ENCODE measurements at regions not wholly inside any gene's neighbourhood (a gene's known extent, or its start where the extent isn't known, plus 50 kb on each side); places are given as distances from the start of the nearest gene placed in this dataset.

DNA sequence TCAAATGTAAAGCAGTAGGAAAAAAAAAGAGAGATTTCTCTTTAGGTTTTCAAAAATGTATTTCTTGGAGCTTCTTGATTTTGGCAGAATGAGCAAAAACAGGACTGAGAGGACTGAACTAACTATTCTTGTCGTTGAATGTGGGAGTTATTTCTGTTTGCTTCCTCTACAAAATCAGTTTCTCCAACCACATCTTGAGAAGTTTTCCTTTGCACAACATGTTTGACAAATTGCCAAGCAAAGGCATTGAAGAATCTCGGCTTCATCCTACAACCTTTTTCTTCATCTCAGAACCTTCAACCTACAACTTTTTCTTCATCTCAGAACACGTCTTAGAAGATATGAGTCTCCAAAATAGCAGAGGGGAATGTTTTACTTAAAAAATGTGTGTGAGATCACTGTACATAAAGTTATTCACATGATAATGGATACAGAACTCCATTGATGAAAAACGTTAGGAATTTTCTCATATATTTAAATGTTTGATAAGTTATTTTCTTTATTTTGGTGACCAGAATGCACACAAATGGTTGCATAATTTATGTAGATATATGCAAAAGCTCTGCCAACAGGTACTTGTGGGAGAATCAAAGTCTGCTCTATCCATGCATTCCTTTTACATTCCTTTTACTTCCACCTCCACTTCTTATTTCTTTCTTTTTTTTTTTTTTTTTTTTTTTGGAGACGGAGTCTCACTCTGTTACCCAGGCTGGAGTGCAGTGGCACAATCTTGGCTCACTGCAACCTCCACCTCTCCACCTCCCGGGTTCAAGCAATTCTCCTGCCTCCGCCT is 370.0 kb downstream of the KCNJ2 start:
- no peak for TF ChIP-seq EZH2phosphoT487 (IDR thresholded peaks at IDR 0.05; ENCODE audit: borderline replicate concordance)
- TF ChIP-seq, protein P1, sequence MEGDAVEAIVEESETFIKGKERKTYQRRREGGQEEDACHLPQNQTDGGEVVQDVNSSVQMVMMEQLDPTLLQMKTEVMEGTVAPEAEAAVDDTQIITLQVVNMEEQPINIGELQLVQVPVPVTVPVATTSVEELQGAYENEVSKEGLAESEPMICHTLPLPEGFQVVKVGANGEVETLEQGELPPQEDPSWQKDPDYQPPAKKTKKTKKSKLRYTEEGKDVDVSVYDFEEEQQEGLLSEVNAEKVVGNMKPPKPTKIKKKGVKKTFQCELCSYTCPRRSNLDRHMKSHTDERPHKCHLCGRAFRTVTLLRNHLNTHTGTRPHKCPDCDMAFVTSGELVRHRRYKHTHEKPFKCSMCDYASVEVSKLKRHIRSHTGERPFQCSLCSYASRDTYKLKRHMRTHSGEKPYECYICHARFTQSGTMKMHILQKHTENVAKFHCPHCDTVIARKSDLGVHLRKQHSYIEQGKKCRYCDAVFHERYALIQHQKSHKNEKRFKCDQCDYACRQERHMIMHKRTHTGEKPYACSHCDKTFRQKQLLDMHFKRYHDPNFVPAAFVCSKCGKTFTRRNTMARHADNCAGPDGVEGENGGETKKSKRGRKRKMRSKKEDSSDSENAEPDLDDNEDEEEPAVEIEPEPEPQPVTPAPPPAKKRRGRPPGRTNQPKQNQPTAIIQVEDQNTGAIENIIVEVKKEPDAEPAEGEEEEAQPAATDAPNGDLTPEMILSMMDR (conservative IDR thresholded peaks at IDR 0.05; ENCODE audit: low read length), result no peak

DNA sequence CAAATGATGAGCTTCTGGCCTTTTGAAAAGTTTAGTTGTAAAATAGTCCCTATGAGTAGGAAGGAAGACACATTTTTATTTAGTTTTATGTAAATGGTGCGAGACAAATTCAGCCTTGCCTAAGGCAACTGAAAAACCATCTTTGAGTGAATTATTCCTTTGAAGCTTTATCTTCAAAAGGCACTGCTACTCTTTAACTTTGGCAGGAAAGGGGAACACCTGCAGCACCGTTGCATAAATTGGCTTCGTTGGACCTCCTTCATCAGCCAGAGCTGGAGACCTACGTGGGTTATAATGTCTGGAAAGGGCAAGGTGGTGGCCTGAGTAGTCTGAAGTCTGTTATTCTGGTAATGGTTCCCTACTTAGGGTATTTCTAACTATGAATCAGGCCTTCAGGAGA is 373.5 kb downstream of the KCNJ2 start:
- Histone ChIP-seq H3K4me2 (ENCODE audit: low read depth, low read length, poor library complexity, severe bottlenecking) (no peak overlapping the region), H2AFZ (ENCODE audit: low read length) (no peak overlapping the region), H3K4me1 (ENCODE audit: insufficient read depth, low read length, poor library complexity, severe bottlenecking) (no peaks in the 10 kb centered on the region), H4K20me1 (ENCODE audit: insufficient read depth, low read length, poor library complexity, severe bottlenecking) (no peaks in the 10 kb centered on the region), H3K4me3 (ENCODE audit: low read length, poor library complexity, severe bottlenecking) (no peak overlapping the region), H3K27me3 (ENCODE audit: insufficient read depth, low read length, poor library complexity, severe bottlenecking) (no peaks in the 10 kb centered on the region), H3K36me3 (ENCODE audit: insufficient read depth, low read length) (no peaks in the 10 kb centered on the region), H3K9me3 (ENCODE audit: insufficient read depth, low read depth, low read length) (no peaks in the 10 kb centered on the region), H3K9ac (ENCODE audit: low read depth, low read length, poor library complexity, severe bottlenecking) (no peak overlapping the region), H3K79me2 (ENCODE audit: insufficient read depth, low read length) (no peaks in the 10 kb centered on the region), H3F3A (ENCODE audit: low read depth) (no peaks in the 10 kb centered on the region), H3K9me2 (replicated peaks; ENCODE audit: low read depth, low read length) (no peaks in the 10 kb centered on the region)
- TF ChIP-seq, protein P1 (conservative IDR thresholded peaks at IDR 0.05; ENCODE audit: low read length), result no peak
- TF ChIP-seq EZH2phosphoT487 (IDR thresholded peaks at IDR 0.05; ENCODE audit: borderline replicate concordance), result no peak

More for the DNA sequence above, 370.0 kb downstream of the KCNJ2 start:
- Histone ChIP-seq H3K36me3 (ENCODE audit: insufficient read depth, low read length) (no peaks in the 10 kb centered on the region), H3F3A (ENCODE audit: low read depth) (no peaks in the 10 kb centered on the region), H3K4me1 (ENCODE audit: insufficient read depth, low read length, poor library complexity, severe bottlenecking) (no peaks in the 10 kb centered on the region), H3K9me3 (ENCODE audit: insufficient read depth, low read depth, low read length) (no peaks in the 10 kb centered on the region), H4K20me1 (ENCODE audit: insufficient read depth, low read length, poor library complexity, severe bottlenecking) (no peaks in the 10 kb centered on the region), H3K9ac (ENCODE audit: low read depth, low read length, poor library complexity, severe bottlenecking) (no peak overlapping the region), H3K9me2 (replicated peaks; ENCODE audit: low read depth, low read length) (no peaks in the 10 kb centered on the region), H3K79me2 (ENCODE audit: insufficient read depth, low read length) (no peaks in the 10 kb centered on the region), H3K4me2 (ENCODE audit: low read depth, low read length, poor library complexity, severe bottlenecking) (no peak overlapping the region), H3K27me3 (ENCODE audit: insufficient read depth, low read length, poor library complexity, severe bottlenecking) (no peaks in the 10 kb centered on the region), H3K4me3 (ENCODE audit: low read length, poor library complexity, severe bottlenecking) (no peak overlapping the region), H2AFZ (ENCODE audit: low read length) (no peak overlapping the region)

DNA sequence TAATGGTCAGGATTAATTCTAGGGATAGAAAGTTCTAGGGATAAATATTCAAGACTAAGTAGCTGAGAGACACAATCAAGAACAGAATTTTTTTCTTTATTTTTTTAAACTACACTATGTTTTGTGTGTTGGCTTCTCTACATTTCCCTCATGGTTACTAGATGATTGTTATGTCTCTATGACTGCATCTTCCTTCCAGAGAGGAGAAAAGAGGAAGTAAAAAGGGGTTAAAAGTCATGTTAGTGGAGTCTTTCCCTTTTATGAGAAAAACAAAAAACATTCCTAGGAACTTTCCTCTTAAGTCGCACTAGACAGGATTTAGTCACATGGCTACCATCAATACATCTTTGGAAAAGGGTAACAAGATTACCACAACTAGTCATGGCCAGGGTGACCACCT is 375.0 kb downstream of the KCNJ2 start:
- TF ChIP-seq, protein P1 (conservative IDR thresholded peaks at IDR 0.05; ENCODE audit: low read length), result no peak
- TF ChIP-seq EZH2phosphoT487 (IDR thresholded peaks at IDR 0.05; ENCODE audit: borderline replicate concordance), result no peak
- no peak overlapping the region for H3K9ac ChIP-seq (ENCODE audit: low read depth, low read length, poor library complexity, severe bottlenecking)
- H4K20me1 ChIP-seq (ENCODE audit: insufficient read depth, low read length, poor library complexity, severe bottlenecking), result no peaks in the 10 kb centered on the region
- H3K9me2 ChIP-seq (replicated peaks; ENCODE audit: low read depth, low read length), result no peaks in the 10 kb centered on the region
- no peaks in the 10 kb centered on the region for H3F3A ChIP-seq (ENCODE audit: low read depth)
- no peak overlapping the region for H2AFZ ChIP-seq (ENCODE audit: low read length)
- H3K4me2 ChIP-seq (ENCODE audit: low read depth, low read length, poor library complexity, severe bottlenecking), result no peak overlapping the region
- no peaks in the 10 kb centered on the region for H3K79me2 ChIP-seq (ENCODE audit: insufficient read depth, low read length)
- H3K36me3 ChIP-seq (ENCODE audit: insufficient read depth, low read length), result no peaks in the 10 kb centered on the region
- H3K9me3 ChIP-seq (ENCODE audit: insufficient read depth, low read depth, low read length), result no peaks in the 10 kb centered on the region
- H3K27me3 ChIP-seq (ENCODE audit: insufficient read depth, low read length, poor library complexity, severe bottlenecking), result no peaks in the 10 kb centered on the region
- H3K4me3 ChIP-seq (ENCODE audit: low read length, poor library complexity, severe bottlenecking), result no peak overlapping the region
- no peaks in the 10 kb centered on the region for H3K4me1 ChIP-seq (ENCODE audit: insufficient read depth, low read length, poor library complexity, severe bottlenecking)

Measured in Loucy (cell line).